Erythroblast (primary cell): ENCODE measurements at regions not wholly inside any gene's neighbourhood (a gene's known extent, or its start where the extent isn't known, plus 50 kb on each side); places are given as distances from the start of the nearest gene placed in this dataset.

ENCODE experiments used
- GATA1 ChIP-seq: IDR thresholded peaks from 2 replicates; pipeline ENCODE4 v1.6.1; 2011; ENCODE audit warnings: low read depth, mild to moderate bottlenecking, control low read depth, low read length, moderate library complexity
- POLR2A ChIP-seq: IDR thresholded peaks from 2 replicates; pipeline ENCODE4 v1.6.1; 2011; ENCODE audit warnings: mild to moderate bottlenecking, low read length

DNA sequence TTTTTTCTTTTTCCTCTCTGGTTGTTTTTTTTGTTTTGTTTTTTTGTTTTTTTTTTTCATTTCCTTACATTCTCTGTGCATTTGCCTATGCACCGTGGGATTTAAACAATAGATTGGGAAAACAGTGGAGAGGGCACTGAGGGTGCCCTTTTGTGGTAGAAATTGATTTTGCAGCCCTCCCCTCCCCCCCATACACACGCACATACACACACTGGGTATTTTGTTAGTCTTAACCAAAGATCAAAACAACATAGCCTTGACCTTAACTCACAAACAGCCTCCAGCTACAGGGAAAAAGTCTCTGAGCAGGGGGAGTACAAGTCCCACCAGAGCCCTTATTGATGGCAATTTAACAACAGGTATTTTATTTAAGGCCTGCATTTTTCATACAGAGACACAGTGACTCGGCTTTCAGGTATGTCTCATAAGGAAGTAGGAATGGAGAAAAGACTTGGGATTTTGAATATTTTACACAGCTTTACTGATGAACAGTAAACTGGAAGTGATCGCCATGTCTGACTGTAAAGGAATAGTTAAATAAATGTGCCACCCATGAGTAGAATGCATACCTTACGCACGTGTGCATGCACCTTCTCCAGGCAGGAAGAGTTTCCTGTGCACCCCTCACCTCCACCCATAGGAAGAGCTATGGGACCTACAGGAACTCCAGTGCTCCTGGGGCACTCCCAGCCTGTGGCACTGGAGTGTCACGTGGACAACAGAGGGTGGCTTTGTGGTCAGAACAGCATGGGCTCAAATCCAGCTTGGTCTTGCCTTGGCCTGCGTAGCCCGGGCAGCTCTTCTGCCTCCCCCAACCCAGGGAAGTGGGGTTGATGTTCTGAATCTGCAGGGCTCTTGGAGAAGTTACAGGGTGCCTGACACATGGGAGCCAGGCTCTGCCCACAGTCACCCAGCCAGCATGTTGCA lies 266.4 kb downstream of the ANAPC1 start:
- TF ChIP-seq POLR2A (no peak), GATA1 (no peak)
